ENCODE measurements at regions not wholly inside any gene's neighbourhood (a gene's known extent, or its start where the extent isn't known, plus 50 kb on each side); places are given as distances from the start of the nearest gene placed in this dataset.
"Not testable (repeated sequence)": the region's sequence is repeated elsewhere in the genome, so short reads cannot be mapped to it uniquely, and the experiment has no call there.

DNA sequence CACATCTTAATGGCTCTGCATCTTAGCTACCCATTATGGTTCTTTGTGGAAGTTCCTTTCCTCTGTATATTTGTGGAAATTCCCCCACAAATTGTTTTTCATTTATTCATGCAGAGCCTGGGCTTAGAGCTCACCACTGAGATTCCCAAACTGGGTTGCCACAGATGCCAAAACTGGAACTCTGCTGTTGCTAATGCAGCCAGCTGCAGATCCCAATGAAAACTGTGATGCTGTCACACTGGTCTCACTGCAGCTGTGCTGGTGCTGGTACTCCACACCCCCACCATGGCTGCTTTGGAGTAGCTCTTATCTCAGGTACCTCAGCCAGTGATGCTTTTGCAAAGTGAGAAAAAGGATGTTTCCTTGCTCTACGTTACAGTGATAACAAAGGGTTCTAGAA is 87.7 kb downstream of the DCK start:
- no peaks in the 10 kb centered on the region for H3K4me1 ChIP-seq (ENCODE audit: control insufficient read depth in 3 of 3, insufficient read depth in 2 of 3, low read depth in 1 of 3, low read length in 2 of 3)
- 61 to 88% (median 87%) methylated on average over 1 of the region's 1 CpG for WGBS, 3 donors
- no peak overlapping the region for H3K27ac ChIP-seq (ENCODE audit: low read depth in 1 of 3, low read length in 2 of 3)
- H3K4me3 ChIP-seq (ENCODE audit: low read depth in 1 of 3, low read length in 3 of 3), result no peak overlapping the region
- H3K36me3 ChIP-seq (ENCODE audit: control insufficient read depth in 3 of 3, insufficient read depth in 2 of 3, low read depth in 1 of 3, low read length in 3 of 3), result no peaks in the 10 kb centered on the region
- H3K27me3 ChIP-seq (ENCODE audit: control insufficient read depth in 3 of 3, insufficient read depth in 3 of 3, low read length in 3 of 3), result no peaks in the 10 kb centered on the region
- FAIRE-seq (no peak), DNase-seq (no peak)
- H3K9me3 ChIP-seq (ENCODE audit: control insufficient read depth in 2 of 2, insufficient read depth in 1 of 2, low read depth in 1 of 2, low read length in 1 of 2), result no peaks in the 10 kb centered on the region

DNA sequence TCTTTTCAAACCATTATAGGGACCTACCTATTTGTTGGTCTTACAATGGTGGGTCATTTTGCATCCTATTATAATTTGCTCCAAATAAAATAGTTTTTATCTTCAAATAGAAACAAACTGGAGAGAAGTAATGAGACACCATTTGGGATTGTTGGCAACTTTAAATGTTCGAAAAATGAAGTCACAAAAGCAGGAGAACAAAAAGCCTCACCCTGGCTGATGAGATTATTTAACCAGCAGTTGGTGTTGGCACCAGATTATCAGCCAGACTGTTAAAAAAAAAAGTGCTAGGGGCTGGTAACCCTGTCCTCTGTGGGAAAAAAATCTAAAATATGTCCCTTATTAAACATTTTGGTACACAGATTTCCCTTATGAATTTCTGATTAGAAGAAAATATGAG is 100.3 kb downstream of the DCK start:
- Histone ChIP-seq H3K4me1 (ENCODE audit: control insufficient read depth in 3 of 3, insufficient read depth in 2 of 3, low read depth in 1 of 3, low read length in 2 of 3) (peaks cover 3 to 5% (median 4%) of the 10 kb centered on the region in 3 donors), H3K9me3 (ENCODE audit: control insufficient read depth in 2 of 2, insufficient read depth in 1 of 2, low read depth in 1 of 2, low read length in 1 of 2) (no peaks in the 10 kb centered on the region), H3K27ac (ENCODE audit: low read depth in 1 of 3, low read length in 2 of 3) (no peak overlapping the region), H3K4me3 (ENCODE audit: low read depth in 1 of 3, low read length in 3 of 3) (no peak overlapping the region), H3K27me3 (ENCODE audit: control insufficient read depth in 3 of 3, insufficient read depth in 3 of 3, low read length in 3 of 3) (no peaks in the 10 kb centered on the region), H3K36me3 (ENCODE audit: control insufficient read depth in 3 of 3, insufficient read depth in 2 of 3, low read depth in 1 of 3, low read length in 3 of 3) (no peaks in the 10 kb centered on the region)
- DNase-seq (no peak), FAIRE-seq (no peak)
- 66 to 83% (median 77%) methylated on average over 1 of the region's 1 CpG for WGBS, 3 donors

DNA sequence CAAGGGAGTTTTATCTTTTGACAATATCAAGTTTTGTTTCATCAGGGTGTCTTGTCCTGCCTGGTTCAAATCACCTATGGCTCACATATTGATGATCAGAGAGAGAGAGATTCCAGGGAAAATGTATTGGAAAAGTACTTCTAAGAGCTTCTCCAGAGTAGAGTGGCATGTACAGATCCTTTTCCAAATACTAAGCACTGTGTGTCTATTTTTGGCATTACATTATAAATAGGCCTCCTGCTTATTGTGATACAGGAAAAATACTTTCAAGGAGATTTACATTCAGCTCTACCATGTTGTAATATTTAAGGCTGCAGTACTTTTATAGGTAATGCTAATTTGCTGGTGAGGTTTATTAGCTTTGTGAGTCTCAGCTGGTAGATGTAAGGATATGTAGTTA is 100.8 kb downstream of the DCK start:
- no peaks in the 10 kb centered on the region for H3K27me3 ChIP-seq (ENCODE audit: control insufficient read depth in 3 of 3, insufficient read depth in 3 of 3, low read length in 3 of 3)
- peaks cover 3 to 5% (median 4%) of the 10 kb centered on the region in 3 donors for H3K4me1 ChIP-seq (ENCODE audit: control insufficient read depth in 3 of 3, insufficient read depth in 2 of 3, low read depth in 1 of 3, low read length in 2 of 3)
- DNase-seq (no peak), FAIRE-seq (no peak)
- no peaks in the 10 kb centered on the region for H3K36me3 ChIP-seq (ENCODE audit: control insufficient read depth in 3 of 3, insufficient read depth in 2 of 3, low read depth in 1 of 3, low read length in 3 of 3)
- no peaks in the 10 kb centered on the region for H3K9me3 ChIP-seq (ENCODE audit: control insufficient read depth in 2 of 2, insufficient read depth in 1 of 2, low read depth in 1 of 2, low read length in 1 of 2)
- H3K27ac ChIP-seq (ENCODE audit: low read depth in 1 of 3, low read length in 2 of 3), result no peak overlapping the region
- no peak overlapping the region for H3K4me3 ChIP-seq (ENCODE audit: low read depth in 1 of 3, low read length in 3 of 3)

DNA sequence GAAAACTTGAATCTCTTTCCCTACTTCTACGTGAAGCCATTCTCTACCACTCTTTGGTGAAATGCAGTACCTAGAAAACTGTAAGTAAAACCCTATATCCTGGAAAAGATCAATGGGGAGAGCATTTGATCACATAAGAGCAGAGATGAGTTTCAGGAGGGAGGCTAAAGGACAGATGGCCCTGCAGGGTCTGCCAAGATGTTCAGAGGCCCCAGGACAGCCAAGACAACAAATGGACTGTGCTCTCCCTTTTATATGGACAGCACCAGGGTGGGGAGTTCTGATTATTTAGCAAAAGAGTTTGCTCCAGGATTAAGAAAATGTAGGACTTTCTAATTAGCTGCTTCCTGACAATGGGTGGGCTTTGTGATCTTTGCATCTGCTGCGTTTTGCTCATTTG is 101.7 kb downstream of the DCK start:
- no peaks in the 10 kb centered on the region for H3K36me3 ChIP-seq (ENCODE audit: control insufficient read depth in 3 of 3, insufficient read depth in 2 of 3, low read depth in 1 of 3, low read length in 3 of 3)
- H3K4me3 ChIP-seq (ENCODE audit: low read depth in 1 of 3, low read length in 3 of 3), result no peak overlapping the region
- no peak overlapping the region for H3K27ac ChIP-seq (ENCODE audit: low read depth in 1 of 3, low read length in 2 of 3)
- H3K27me3 ChIP-seq (ENCODE audit: control insufficient read depth in 3 of 3, insufficient read depth in 3 of 3, low read length in 3 of 3), result no peaks in the 10 kb centered on the region
- DNase-seq (no peak), FAIRE-seq (no peak)
- H3K4me1 ChIP-seq (ENCODE audit: control insufficient read depth in 3 of 3, insufficient read depth in 2 of 3, low read depth in 1 of 3, low read length in 2 of 3), result peaks cover 3 to 5% (median 4%) of the 10 kb centered on the region in 3 donors
- H3K9me3 ChIP-seq (ENCODE audit: control insufficient read depth in 2 of 2, insufficient read depth in 1 of 2, low read depth in 1 of 2, low read length in 1 of 2), result no peaks in the 10 kb centered on the region
- 94 to 95% (median 94%) methylated on average over 2 of the region's 2 CpGs for WGBS, 3 donors

DNA sequence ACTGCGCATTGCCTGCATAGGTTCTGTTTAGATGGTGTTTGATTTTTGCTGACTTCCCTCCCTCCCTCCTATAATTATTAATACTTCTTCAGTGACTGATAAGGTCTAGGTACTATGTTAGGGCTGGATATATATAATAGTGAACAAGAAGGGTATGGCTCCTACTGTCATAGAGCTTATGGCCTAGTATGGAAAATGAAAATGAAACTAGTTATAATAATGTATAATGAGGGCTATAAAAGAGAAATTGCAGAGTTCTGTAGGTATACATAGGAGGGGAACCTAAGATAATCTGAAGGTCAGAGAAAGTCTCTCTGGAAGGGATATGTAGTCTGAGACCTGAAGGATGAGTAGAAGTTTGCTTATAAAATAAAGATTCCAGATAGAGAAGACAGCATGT is 102.1 kb downstream of the DCK start:
- H3K27me3 ChIP-seq (ENCODE audit: control insufficient read depth in 3 of 3, insufficient read depth in 3 of 3, low read length in 3 of 3), result no peaks in the 10 kb centered on the region
- H3K9me3 ChIP-seq (ENCODE audit: control insufficient read depth in 2 of 2, insufficient read depth in 1 of 2, low read depth in 1 of 2, low read length in 1 of 2), result no peaks in the 10 kb centered on the region
- H3K4me1 ChIP-seq (ENCODE audit: control insufficient read depth in 3 of 3, insufficient read depth in 2 of 3, low read depth in 1 of 3, low read length in 2 of 3), result peaks cover 3 to 5% (median 4%) of the 10 kb centered on the region in 3 donors
- 73 to 80% (median 79%) methylated on average over 1 of the region's 1 CpG for WGBS, 3 donors
- H3K27ac ChIP-seq (ENCODE audit: low read depth in 1 of 3, low read length in 2 of 3), result no peak overlapping the region
- no peak for FAIRE-seq
- no peak overlapping the region for H3K4me3 ChIP-seq (ENCODE audit: low read depth in 1 of 3, low read length in 3 of 3)
- DNase-seq, result peak; percentile 48 to 69
- H3K36me3 ChIP-seq (ENCODE audit: control insufficient read depth in 3 of 3, insufficient read depth in 2 of 3, low read depth in 1 of 3, low read length in 3 of 3), result no peaks in the 10 kb centered on the region

DNA sequence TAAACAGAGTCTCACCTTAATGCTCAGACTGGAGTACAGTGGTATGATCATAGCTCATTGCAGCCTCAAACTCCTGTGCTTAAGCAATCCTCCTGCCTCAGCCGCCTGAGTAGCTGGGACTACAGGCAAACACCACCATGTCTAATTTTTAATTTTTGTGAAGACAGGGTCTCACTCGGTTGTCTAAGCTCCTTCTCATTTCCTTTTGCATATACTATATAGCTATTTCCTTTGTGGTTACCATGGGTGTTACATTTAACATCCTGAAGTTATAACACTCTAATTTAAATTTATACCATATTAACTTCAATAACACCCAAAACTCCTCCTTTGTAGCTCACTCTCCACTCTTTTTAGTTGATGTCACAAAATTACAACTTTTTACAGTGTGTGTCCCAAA is 114.3 kb downstream of the DCK start:
- Histone ChIP-seq H3K4me3 (ENCODE audit: low read depth in 1 of 3, low read length in 3 of 3) (no peak overlapping the region), H3K9me3 (ENCODE audit: control insufficient read depth in 2 of 2, insufficient read depth in 1 of 2, low read depth in 1 of 2, low read length in 1 of 2) (no peaks in the 10 kb centered on the region), H3K27me3 (ENCODE audit: control insufficient read depth in 3 of 3, insufficient read depth in 3 of 3, low read length in 3 of 3) (no peaks in the 10 kb centered on the region), H3K36me3 (ENCODE audit: control insufficient read depth in 3 of 3, insufficient read depth in 2 of 3, low read depth in 1 of 3, low read length in 3 of 3) (no peaks in the 10 kb centered on the region), H3K27ac (ENCODE audit: low read depth in 1 of 3, low read length in 2 of 3) (no peak overlapping the region), H3K4me1 (ENCODE audit: control insufficient read depth in 3 of 3, insufficient read depth in 2 of 3, low read depth in 1 of 3, low read length in 2 of 3) (no peaks in the 10 kb centered on the region)
- WGBS, 3 donors, result 64 to 86% (median 74%) methylated on average over 2 of the region's 2 CpGs
- no peak for DNase-seq
- FAIRE-seq, result no peak

DNA sequence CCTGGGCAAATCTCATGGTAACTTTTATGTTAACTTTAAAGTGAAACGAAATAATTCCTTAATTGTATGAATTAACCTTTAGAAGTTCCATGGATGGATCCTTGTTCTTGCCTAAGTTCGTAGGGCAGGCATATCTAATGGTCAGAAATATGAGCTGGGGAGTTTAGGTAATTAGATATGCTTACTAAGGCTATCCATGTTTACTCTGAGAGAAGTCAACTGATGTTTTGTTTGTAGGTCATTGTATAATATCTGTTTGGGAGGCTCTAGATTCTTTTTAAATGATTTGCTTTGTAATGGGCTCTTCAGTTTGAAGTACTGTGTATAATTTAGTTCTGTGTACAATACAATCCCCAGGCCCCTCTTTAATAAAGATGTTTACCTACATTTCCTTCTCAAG is 117.0 kb downstream of the DCK start:
- no peak overlapping the region for H3K27ac ChIP-seq (ENCODE audit: low read depth in 1 of 3, low read length in 2 of 3)
- H3K4me1 ChIP-seq (ENCODE audit: control insufficient read depth in 3 of 3, insufficient read depth in 2 of 3, low read depth in 1 of 3, low read length in 2 of 3), result peaks cover 0 to 2% (median 0%) of the 10 kb centered on the region in 3 donors
- no peak overlapping the region for H3K4me3 ChIP-seq (ENCODE audit: low read depth in 1 of 3, low read length in 3 of 3)
- FAIRE-seq (no peak), DNase-seq (no peak)
- WGBS, 3 donors, result 59 to 76% (median 72%) methylated on average over 2 of the region's 2 CpGs
- H3K9me3 ChIP-seq (ENCODE audit: control insufficient read depth in 2 of 2, insufficient read depth in 1 of 2, low read depth in 1 of 2, low read length in 1 of 2), result no peaks in the 10 kb centered on the region
- no peaks in the 10 kb centered on the region for H3K27me3 ChIP-seq (ENCODE audit: control insufficient read depth in 3 of 3, insufficient read depth in 3 of 3, low read length in 3 of 3)
- H3K36me3 ChIP-seq (ENCODE audit: control insufficient read depth in 3 of 3, insufficient read depth in 2 of 3, low read depth in 1 of 3, low read length in 3 of 3), result no peaks in the 10 kb centered on the region

DNA sequence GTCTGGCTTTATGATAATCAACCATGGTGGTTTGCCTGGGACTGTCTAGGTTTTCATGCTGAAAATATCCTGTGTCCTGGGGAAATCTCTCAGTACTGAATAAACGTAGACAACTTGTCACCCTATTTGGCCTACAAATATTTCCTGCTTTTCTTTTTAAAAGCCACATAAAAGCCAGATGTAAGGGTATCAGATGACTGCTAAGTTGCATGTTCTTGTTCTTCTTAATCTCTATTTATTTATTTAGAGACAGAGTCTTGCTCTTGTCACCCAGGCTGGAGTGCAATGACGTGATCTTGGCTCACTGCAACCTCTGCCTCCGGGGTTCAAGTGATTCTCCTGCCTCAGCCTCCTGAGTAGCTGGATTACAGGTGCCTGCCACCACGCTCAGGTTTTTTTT is 117.7 kb downstream of the DCK start:
- not testable (repeated sequence) for H3K4me3 ChIP-seq (ENCODE audit: low read depth in 1 of 3, low read length in 3 of 3); H3K27ac ChIP-seq (ENCODE audit: low read depth in 1 of 3, low read length in 2 of 3); FAIRE-seq; H3K4me1 ChIP-seq (ENCODE audit: control insufficient read depth in 3 of 3, insufficient read depth in 2 of 3, low read depth in 1 of 3, low read length in 2 of 3); DNase-seq; H3K27me3 ChIP-seq (ENCODE audit: control insufficient read depth in 3 of 3, insufficient read depth in 3 of 3, low read length in 3 of 3); H3K36me3 ChIP-seq (ENCODE audit: control insufficient read depth in 3 of 3, insufficient read depth in 2 of 3, low read depth in 1 of 3, low read length in 3 of 3); H3K9me3 ChIP-seq (ENCODE audit: control insufficient read depth in 2 of 2, insufficient read depth in 1 of 2, low read depth in 1 of 2, low read length in 1 of 2)
- WGBS, 3 donors, result 73 to 84% (median 74%) methylated on average over 4 of the region's 4 CpGs

DNA sequence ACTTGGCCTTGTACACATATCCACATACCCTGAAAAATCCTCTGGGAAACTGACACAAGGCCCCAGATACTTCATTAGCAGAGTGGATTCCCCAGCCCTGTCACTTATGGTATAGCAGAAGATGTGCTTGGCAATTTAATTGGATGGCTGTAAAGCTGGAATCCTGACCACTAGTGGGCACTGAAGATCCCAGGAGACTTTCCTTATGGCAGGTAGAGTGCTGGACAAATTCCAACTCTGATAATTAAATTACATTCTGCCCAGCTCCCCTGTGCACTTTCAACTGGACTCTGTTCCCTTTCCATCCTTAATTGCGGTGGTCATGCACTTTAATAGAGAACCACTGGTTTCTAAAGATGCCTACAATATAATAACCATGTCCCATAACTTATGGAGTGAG is 119.8 kb downstream of the DCK start:
- H3K4me3 ChIP-seq (ENCODE audit: low read depth in 1 of 3, low read length in 3 of 3), result no peak overlapping the region
- peaks cover 0 to 2% (median 0%) of the 10 kb centered on the region in 3 donors for H3K4me1 ChIP-seq (ENCODE audit: control insufficient read depth in 3 of 3, insufficient read depth in 2 of 3, low read depth in 1 of 3, low read length in 2 of 3)
- H3K9me3 ChIP-seq (ENCODE audit: control insufficient read depth in 2 of 2, insufficient read depth in 1 of 2, low read depth in 1 of 2, low read length in 1 of 2), result no peaks in the 10 kb centered on the region
- peak; percentile 77 to 86 for DNase-seq
- no peak overlapping the region for H3K27ac ChIP-seq (ENCODE audit: low read depth in 1 of 3, low read length in 2 of 3)
- no peaks in the 10 kb centered on the region for H3K36me3 ChIP-seq (ENCODE audit: control insufficient read depth in 3 of 3, insufficient read depth in 2 of 3, low read depth in 1 of 3, low read length in 3 of 3)
- H3K27me3 ChIP-seq (ENCODE audit: control insufficient read depth in 3 of 3, insufficient read depth in 3 of 3, low read length in 3 of 3), result no peaks in the 10 kb centered on the region
- 23 to 60% (median 41%) methylated on average over 1 of the region's 1 CpG for WGBS, 3 donors
- no peak for FAIRE-seq

Measured in small intestine (tissue), 7 donors.